ENCODE measurements at regions not wholly inside any gene's neighbourhood (a gene's known extent, or its start where the extent isn't known, plus 50 kb on each side); places are given as distances from the start of the nearest gene placed in this dataset.

DNA sequence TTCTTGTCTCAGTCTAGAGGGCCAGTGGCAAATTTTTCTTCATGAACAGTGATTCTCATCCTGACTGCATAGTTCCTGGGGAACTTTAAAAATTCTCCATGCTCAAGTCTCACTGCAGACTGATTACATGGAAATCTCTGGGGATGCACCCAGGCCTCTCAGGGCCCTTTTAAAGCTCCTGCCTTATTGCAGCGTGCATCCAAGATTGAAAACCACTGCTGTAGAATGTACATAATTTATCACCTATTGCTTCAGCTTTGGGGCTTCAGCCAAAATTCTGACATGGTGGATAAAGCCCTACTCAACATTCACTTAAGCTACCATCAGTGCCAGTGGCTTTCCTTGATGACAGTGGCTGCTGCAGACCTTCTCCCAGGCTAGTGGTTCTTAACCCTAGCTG, 143.8 kb downstream of the BTBD3 start:
- no peaks in the 10 kb centered on the region for H3K4me1 Mint-ChIP-seq (ENCODE audit: unreplicated experiment)
- no peaks in the 10 kb centered on the region for H3K36me3 Mint-ChIP-seq
- peaks cover 10% of the 10 kb centered on the region for H3K9me3 Mint-ChIP-seq
- TF ChIP-seq, protein P1, sequence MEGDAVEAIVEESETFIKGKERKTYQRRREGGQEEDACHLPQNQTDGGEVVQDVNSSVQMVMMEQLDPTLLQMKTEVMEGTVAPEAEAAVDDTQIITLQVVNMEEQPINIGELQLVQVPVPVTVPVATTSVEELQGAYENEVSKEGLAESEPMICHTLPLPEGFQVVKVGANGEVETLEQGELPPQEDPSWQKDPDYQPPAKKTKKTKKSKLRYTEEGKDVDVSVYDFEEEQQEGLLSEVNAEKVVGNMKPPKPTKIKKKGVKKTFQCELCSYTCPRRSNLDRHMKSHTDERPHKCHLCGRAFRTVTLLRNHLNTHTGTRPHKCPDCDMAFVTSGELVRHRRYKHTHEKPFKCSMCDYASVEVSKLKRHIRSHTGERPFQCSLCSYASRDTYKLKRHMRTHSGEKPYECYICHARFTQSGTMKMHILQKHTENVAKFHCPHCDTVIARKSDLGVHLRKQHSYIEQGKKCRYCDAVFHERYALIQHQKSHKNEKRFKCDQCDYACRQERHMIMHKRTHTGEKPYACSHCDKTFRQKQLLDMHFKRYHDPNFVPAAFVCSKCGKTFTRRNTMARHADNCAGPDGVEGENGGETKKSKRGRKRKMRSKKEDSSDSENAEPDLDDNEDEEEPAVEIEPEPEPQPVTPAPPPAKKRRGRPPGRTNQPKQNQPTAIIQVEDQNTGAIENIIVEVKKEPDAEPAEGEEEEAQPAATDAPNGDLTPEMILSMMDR (conservative IDR thresholded peaks at IDR 0.05), result no peak
- no peak overlapping the region for H3K27ac Mint-ChIP-seq
- H3K27me3 Mint-ChIP-seq, result peaks cover 3% of the 10 kb centered on the region
- no peak for DNase-seq (ENCODE audit: extremely low spot score, unreplicated experiment)
- no peak overlapping the region for H3K4me3 Mint-ChIP-seq

DNA sequence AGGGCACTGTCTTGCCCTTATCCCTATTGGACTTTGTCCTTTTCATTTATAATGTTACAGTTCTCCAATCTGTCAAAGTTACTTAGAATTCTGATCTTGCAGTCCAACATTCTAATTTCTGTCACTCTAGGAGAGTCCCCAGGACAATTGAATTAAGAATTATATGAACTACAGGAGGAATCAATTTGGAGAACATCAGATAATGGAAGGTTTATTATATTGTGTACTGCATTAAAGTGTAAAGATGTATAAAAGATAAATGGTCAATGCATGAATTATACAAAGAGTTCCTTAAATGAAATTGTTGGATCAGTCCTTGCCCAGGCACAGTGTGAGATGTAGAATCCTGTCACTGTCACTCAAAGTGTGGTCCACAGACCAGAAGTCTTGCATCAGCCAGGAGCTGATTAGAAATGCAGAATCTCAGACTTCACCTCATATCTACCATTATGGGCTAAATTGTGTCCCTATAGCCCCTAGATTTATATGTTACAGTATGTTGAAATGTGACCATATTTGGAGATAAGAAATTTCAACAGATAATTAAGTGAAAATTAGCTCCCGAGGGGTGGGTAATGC, 145.5 kb downstream of the BTBD3 start:
- Mint-ChIP-seq H3K4me1 (ENCODE audit: unreplicated experiment) (peaks cover 7% of the 10 kb centered on the region), H3K36me3 (no peaks in the 10 kb centered on the region), H3K27me3 (peaks cover 3% of the 10 kb centered on the region), H3K4me3 (no peak overlapping the region), H3K9me3 (peaks cover 10% of the 10 kb centered on the region), H3K27ac (no peak overlapping the region)
- TF ChIP-seq, protein P1 (conservative IDR thresholded peaks at IDR 0.05), result no peak
- no peak for DNase-seq (ENCODE audit: extremely low spot score, unreplicated experiment)

GRCh38 chr20:12064540-12064939, 146.8 kb downstream of the BTBD3 start:
- Mint-ChIP-seq H3K4me1 (ENCODE audit: unreplicated experiment) (peaks cover 10% of the 10 kb centered on the region), H3K27me3 (peaks cover 3% of the 10 kb centered on the region), H3K27ac (no peak overlapping the region), H3K9me3 (no peaks in the 10 kb centered on the region), H3K36me3 (no peaks in the 10 kb centered on the region), H3K4me3 (no peak overlapping the region)
- TF ChIP-seq, protein P1 (conservative IDR thresholded peaks at IDR 0.05), result no peak
- no peak for DNase-seq (ENCODE audit: extremely low spot score, unreplicated experiment)

DNA sequence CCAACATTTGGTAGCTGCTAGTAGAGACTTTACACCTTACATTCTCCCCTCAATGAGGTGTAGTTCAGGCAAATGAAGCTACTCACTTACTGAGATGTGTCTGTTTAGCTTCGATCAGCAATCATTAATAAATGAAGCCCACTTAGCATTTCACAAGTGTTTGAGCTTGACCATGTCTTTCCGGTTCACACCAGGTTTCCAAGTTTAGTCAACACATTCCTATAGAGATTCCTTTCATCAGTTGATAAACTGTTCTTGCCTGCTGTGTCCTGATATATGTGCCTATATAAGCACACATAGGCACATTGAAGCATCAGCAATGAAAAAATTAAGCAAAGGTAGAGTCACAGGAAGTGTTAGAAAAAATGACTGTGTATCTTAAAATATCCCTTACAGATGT, 150.0 kb downstream of the BTBD3 start:
- no peak overlapping the region for H3K27ac Mint-ChIP-seq
- peaks cover 10% of the 10 kb centered on the region for H3K4me1 Mint-ChIP-seq (ENCODE audit: unreplicated experiment)
- DNase-seq (ENCODE audit: extremely low spot score, unreplicated experiment), result no peak
- no peaks in the 10 kb centered on the region for H3K9me3 Mint-ChIP-seq
- no peak overlapping the region for H3K4me3 Mint-ChIP-seq
- H3K27me3 Mint-ChIP-seq, result peaks cover 3% of the 10 kb centered on the region
- TF ChIP-seq, protein P1 (conservative IDR thresholded peaks at IDR 0.05), result no peak
- H3K36me3 Mint-ChIP-seq, result no peaks in the 10 kb centered on the region

DNA sequence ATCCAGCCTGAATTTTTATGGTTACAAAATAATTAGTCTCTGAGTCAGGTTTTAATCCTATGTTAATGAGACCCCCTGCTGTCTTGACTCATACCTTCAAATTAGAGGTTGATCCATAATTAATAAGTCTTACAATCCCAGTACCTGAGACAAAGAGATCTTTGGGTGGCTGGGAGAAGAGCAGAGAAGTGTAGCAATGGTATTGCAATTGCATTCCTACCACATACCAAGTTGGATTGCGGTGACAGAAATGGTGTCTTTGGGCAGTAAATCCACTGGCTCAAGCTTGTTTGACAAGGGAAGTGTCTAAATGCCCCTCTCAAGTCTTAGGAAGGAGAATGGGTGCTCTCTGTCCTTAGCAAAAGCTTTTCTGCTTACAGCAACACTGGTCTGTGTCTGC, 150.4 kb downstream of the BTBD3 start:
- no peak for DNase-seq (ENCODE audit: extremely low spot score, unreplicated experiment)
- peaks cover 3% of the 10 kb centered on the region for H3K27me3 Mint-ChIP-seq
- H3K4me1 Mint-ChIP-seq (ENCODE audit: unreplicated experiment), result peaks cover 10% of the 10 kb centered on the region
- TF ChIP-seq, protein P1 (conservative IDR thresholded peaks at IDR 0.05), result no peak
- H3K27ac Mint-ChIP-seq, result no peak overlapping the region
- H3K36me3 Mint-ChIP-seq, result no peaks in the 10 kb centered on the region
- no peak overlapping the region for H3K4me3 Mint-ChIP-seq
- no peaks in the 10 kb centered on the region for H3K9me3 Mint-ChIP-seq

DNA sequence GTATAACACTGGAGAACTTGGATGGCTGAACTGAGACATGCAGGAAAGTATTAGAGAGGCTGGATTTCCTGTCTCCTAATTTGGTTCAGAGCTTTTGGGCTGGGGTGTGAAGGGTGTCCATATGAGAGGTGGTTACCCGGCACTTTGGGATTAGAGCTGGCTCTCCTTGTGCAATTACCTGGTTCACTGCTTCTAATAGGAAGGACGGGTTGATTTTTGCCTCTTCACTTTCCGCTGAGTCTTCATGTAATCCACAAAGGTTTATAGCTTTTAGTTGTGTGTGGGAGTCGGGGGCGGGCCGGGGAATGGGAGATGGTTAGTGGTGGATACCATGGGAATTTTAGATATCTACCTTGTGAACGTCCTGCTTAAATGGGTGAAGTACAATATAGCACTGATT, 151.5 kb downstream of the BTBD3 start:
- Mint-ChIP-seq H3K4me1 (ENCODE audit: unreplicated experiment) (peaks cover 10% of the 10 kb centered on the region), H3K9me3 (no peaks in the 10 kb centered on the region), H3K27ac (no peak overlapping the region), H3K27me3 (peaks cover 3% of the 10 kb centered on the region), H3K36me3 (no peaks in the 10 kb centered on the region), H3K4me3 (no peak overlapping the region)
- no peak for DNase-seq (ENCODE audit: extremely low spot score, unreplicated experiment)
- TF ChIP-seq, protein P1 (conservative IDR thresholded peaks at IDR 0.05), result no peak

All from type B pancreatic cell (in vitro differentiated cells).